Suprapubic skin (tissue), 4 donors: ENCODE measurements at regions not wholly inside any gene's neighbourhood (a gene's known extent, or its start where the extent isn't known, plus 50 kb on each side); places are given as distances from the start of the nearest gene placed in this dataset.

Experiments used
- DNase-seq, 2 donors: peaks; one replicate each; pipeline ENCODE4 v3.0.0-alpha.2; 2019; ENCODE audit warnings: low spot score in 2 of 2
- H3K27ac ChIP-seq: fragments of 200-600 bp; sonication (generic); one replicate; pipeline ENCODE4 v1.5.1; 2019
- H3K27me3 ChIP-seq: fragments of 200-600 bp; sonication (generic); one replicate; pipeline ENCODE4 v1.5.1; 2019
- H3K36me3 ChIP-seq: fragments of 200-600 bp; sonication (generic); one replicate; pipeline ENCODE4 v1.5.1; 2019
- H3K4me1 ChIP-seq: fragments of 200-600 bp; sonication (generic); one replicate; pipeline ENCODE4 v1.5.1; 2019
- H3K4me3 ChIP-seq: fragments of 200-600 bp; sonication (generic); one replicate; pipeline ENCODE4 v1.5.1; 2019; ENCODE audit warnings: mild to moderate bottlenecking
- H3K9me3 ChIP-seq: fragments of 200-600 bp; sonication (generic); one replicate; pipeline ENCODE4 v1.5.1; 2019
- CTCF ChIP-seq, 2 donors: fragments of 200-600 bp in 1 of 2; fragments of 450-650 bp in 1 of 2; sonication (generic) in 1 of 2; IDR thresholded peaks; one replicate each; pipeline ENCODE4 v1.5.1; 2016 to 2019; ENCODE audit warnings: antibody characterized with exemption in 2 of 2, mild to moderate bottlenecking in 1 of 2, moderate library complexity in 1 of 2
- EP300 ChIP-seq: sonication (generic); formaldehyde crosslinking; IDR thresholded peaks from one replicate; pipeline ENCODE4 v1.6.1; 2017; ENCODE audit warnings: antibody characterized with exemption
- POLR2A ChIP-seq, 2 donors: fragments of 450-650 bp; IDR thresholded peaks; one replicate each; pipeline ENCODE4 v1.6.1; 2017; ENCODE audit warnings: antibody characterized with exemption in 2 of 2, mild to moderate bottlenecking in 2 of 2, moderate library complexity in 2 of 2
- POLR2AphosphoS5 ChIP-seq, 3 donors: sonication (generic); formaldehyde crosslinking; IDR thresholded peaks; one replicate each; pipeline ENCODE4 v1.6.1; 2017; ENCODE audit warnings: antibody characterized with exemption in 3 of 3
- WGBS: methylation state at CpG from one replicate; pipeline ENCODE4 v1.1.5; 2018; 5-methylcytosine and 5-hydroxymethylcytosine counted together

GRCh38 chr13:90532861-90533492 lies 814.5 kb upstream of the MIR17HG start:
- no peak overlapping the region for H3K27ac ChIP-seq
- 75% methylated on average over 2 of the region's 2 CpGs for WGBS
- no peaks in the 10 kb centered on the region for H3K36me3 ChIP-seq
- no peak for TF ChIP-seq POLR2A (IDR thresholded peaks at IDR 0.05)
- TF ChIP-seq CTCF (IDR thresholded peaks at IDR 0.05), result no peak
- TF ChIP-seq POLR2AphosphoS5 (IDR thresholded peaks at IDR 0.05), result no peak
- TF ChIP-seq EP300, result no peak
- DNase-seq, result no peak
- no peaks in the 10 kb centered on the region for H3K9me3 ChIP-seq
- no peak overlapping the region for H3K4me3 ChIP-seq
- H3K27me3 ChIP-seq, result no peaks in the 10 kb centered on the region
- no peaks in the 10 kb centered on the region for H3K4me1 ChIP-seq

GRCh38 chr13:90533866-90534265 lies 813.6 kb upstream of the MIR17HG start:
- H3K27ac ChIP-seq, result no peak overlapping the region
- H3K36me3 ChIP-seq, result no peaks in the 10 kb centered on the region
- no peaks in the 10 kb centered on the region for H3K9me3 ChIP-seq
- H3K27me3 ChIP-seq, result no peaks in the 10 kb centered on the region
- no peaks in the 10 kb centered on the region for H3K4me1 ChIP-seq
- TF ChIP-seq POLR2AphosphoS5 (IDR thresholded peaks at IDR 0.05) (no peak), EP300 (no peak), POLR2A (IDR thresholded peaks at IDR 0.05) (no peak), CTCF (IDR thresholded peaks at IDR 0.05) (no peak)
- H3K4me3 ChIP-seq, result no peak overlapping the region
- DNase-seq, result no peak
- WGBS, result 66% methylated on average over 2 of the region's 2 CpGs

GRCh38 chr13:90534617-90535370 lies 812.7 kb upstream of the MIR17HG start:
- Histone ChIP-seq H3K27ac (no peak overlapping the region), H3K9me3 (no peaks in the 10 kb centered on the region), H3K27me3 (no peaks in the 10 kb centered on the region), H3K4me3 (no peak overlapping the region), H3K36me3 (no peaks in the 10 kb centered on the region), H3K4me1 (no peaks in the 10 kb centered on the region)
- TF ChIP-seq EP300 (no peak), POLR2AphosphoS5 (IDR thresholded peaks at IDR 0.05) (no peak)
- WGBS, result 33% methylated on average over 7 of the region's 7 CpGs
- DNase-seq, result no peak

- Histone ChIP-seq H3K4me1 (no peaks in the 10 kb centered on the region), H3K36me3 (no peaks in the 10 kb centered on the region), H3K27ac (no peak overlapping the region), H3K9me3 (no peaks in the 10 kb centered on the region), H3K4me3 (no peak overlapping the region), H3K27me3 (no peaks in the 10 kb centered on the region)
- DNase-seq, result no peak
- WGBS, result 56% methylated on average over 2 of the region's 2 CpGs
- TF ChIP-seq POLR2A (IDR thresholded peaks at IDR 0.05) (no peak), POLR2AphosphoS5 (IDR thresholded peaks at IDR 0.05) (no peak)
Measured at GRCh38 chr13:90535421-90535820, 812.1 kb upstream of the MIR17HG start.

- no peaks in the 10 kb centered on the region for H3K9me3 ChIP-seq
- 94% methylated on average over 2 of the region's 2 CpGs for WGBS
- H3K27me3 ChIP-seq, result no peaks in the 10 kb centered on the region
- no peaks in the 10 kb centered on the region for H3K4me1 ChIP-seq
- TF ChIP-seq POLR2A (IDR thresholded peaks at IDR 0.05) (no peak), EP300 (no peak), POLR2AphosphoS5 (IDR thresholded peaks at IDR 0.05) (no peak), CTCF (IDR thresholded peaks at IDR 0.05) (no peak)
- DNase-seq, result no peak
- no peak overlapping the region for H3K4me3 ChIP-seq
- H3K36me3 ChIP-seq, result no peaks in the 10 kb centered on the region
- H3K27ac ChIP-seq, result no peak overlapping the region
Measured at GRCh38 chr13:90538063-90538462, 809.4 kb upstream of the MIR17HG start.

- DNase-seq, result no peak
- Histone ChIP-seq H3K4me1 (no peaks in the 10 kb centered on the region), H3K27ac (no peak overlapping the region), H3K4me3 (no peak overlapping the region), H3K27me3 (no peaks in the 10 kb centered on the region), H3K9me3 (no peaks in the 10 kb centered on the region), H3K36me3 (no peaks in the 10 kb centered on the region)
- TF ChIP-seq POLR2AphosphoS5 (IDR thresholded peaks at IDR 0.05) (no peak), CTCF (IDR thresholded peaks at IDR 0.05) (no peak), POLR2A (IDR thresholded peaks at IDR 0.05) (no peak), EP300 (no peak)
Measured at GRCh38 chr13:90541346-90541745, 806.1 kb upstream of the MIR17HG start.
